H1 (cell line): ENCODE measurements at regions not wholly inside any gene's neighbourhood (a gene's known extent, or its start where the extent isn't known, plus 50 kb on each side); places are given as distances from the start of the nearest gene placed in this dataset.

Experiments used
- CTCF ChIA-PET: fragments of 300-600 bp; sonication (Branson Sonifier 250); formaldehyde crosslinking; loops from one replicate; lab custom pipeline; 2021; ENCODE audit not compliant: partially characterized antibody; lab: Charles Lee
- POLR2A ChIA-PET: fragments of 300-600 bp; sonication (Branson Sonifier 250); formaldehyde crosslinking; loops from one replicate; lab custom pipeline; 2021; ENCODE audit warnings: inconsistent platforms; ENCODE audit not compliant: partially characterized antibody; lab: Charles Lee
- DNase-seq, 2 experiments: peaks; one replicate each; pipeline versions ENCODE4 v3.0.0 to v3.0.0-alpha.2; 2010 to 2022; ENCODE audit warnings: low spot score in 2 of 2, low read depth in 1 of 2, mixed read lengths in 1 of 2
- FAIRE-seq: peaks from 2 replicates; lab custom pipeline; 2011; peaks lifted over from hg19 to GRCh38; lab: Jason Lieb, UNC
- H2AFZ ChIP-seq: 2 replicates; pipeline ENCODE4 v1.8.1; 2012; ENCODE audit warnings: low read length, inconsistent platforms
- H2AK5ac ChIP-seq: 2 replicates; pipeline ENCODE4 v1.6.1; 2013; ENCODE audit warnings: low read depth, low read length
- H2BK120ac ChIP-seq: replicated peaks from 2 replicates; pipeline ENCODE3; 2013; ENCODE audit warnings: low read depth, low read length, inconsistent platforms
- H2BK12ac ChIP-seq: 2 replicates; pipeline ENCODE4 v1.6.1; 2013; ENCODE audit warnings: low read depth, low read length
- H2BK15ac ChIP-seq: 2 replicates; pipeline ENCODE4 v1.6.1; 2013; ENCODE audit warnings: low read length
- H2BK20ac ChIP-seq: 2 replicates; pipeline ENCODE4 v1.6.1; 2013; ENCODE audit warnings: low read length
- H2BK5ac ChIP-seq: 2 replicates; pipeline ENCODE4 v1.6.1; 2013; ENCODE audit warnings: low read depth, low read length
- H3K14ac ChIP-seq: 2 replicates; pipeline ENCODE4 v1.6.1; 2013; ENCODE audit warnings: inconsistent platforms; ENCODE audit not compliant: insufficient read length
- H3K18ac ChIP-seq: 2 replicates; pipeline ENCODE4 v1.6.1; 2013; ENCODE audit warnings: low read length; ENCODE audit errors: extremely low read depth
- H3K23ac ChIP-seq: 2 replicates; pipeline ENCODE4 v1.6.1; 2013; ENCODE audit warnings: inconsistent platforms; ENCODE audit not compliant: insufficient read length
- H3K23me2 ChIP-seq: 2 replicates; pipeline ENCODE4 v1.6.1; 2013; ENCODE audit warnings: low read depth, low read length
- H3K27ac ChIP-seq: 2 replicates; pipeline ENCODE4 v1.6.1; 2011; ENCODE audit warnings: low read depth, low read length, inconsistent platforms
- H3K27me3 ChIP-seq, 4 experiments: replicated peaks in 1 of 4; 1 replicate in 1 of 4; 2 replicates in 3 of 4; pipeline versions ENCODE4 v1.6.1 to v1.8.1; 2011 to 2013; ENCODE audit warnings: low read length in 3 of 4, mild to moderate bottlenecking in 3 of 4, inconsistent platforms in 2 of 4, mixed read lengths in 2 of 4, moderate library complexity in 1 of 4; ENCODE audit not compliant: control insufficient read depth in 3 of 4, insufficient read depth in 3 of 4; ENCODE audit errors: extremely low read depth in 1 of 4
- H3K36me3 ChIP-seq, 4 experiments: 2 replicates each; pipeline versions ENCODE4 v1.6.1 to v1.8.1; 2011 to 2013; ENCODE audit warnings: mild to moderate bottlenecking in 4 of 4, low read length in 3 of 4, moderate library complexity in 2 of 4, control low read depth in 1 of 4, inconsistent platforms in 1 of 4; ENCODE audit not compliant: insufficient read depth in 4 of 4, control insufficient read depth in 2 of 4
- H3K4ac ChIP-seq: replicated peaks from 2 replicates; pipeline ENCODE3; 2013; ENCODE audit warnings: low read length, low read depth, mixed read lengths, inconsistent platforms; ENCODE audit not compliant: insufficient read length
- H3K4me1 ChIP-seq, 4 experiments: replicated peaks in 1 of 4; 1 replicate in 1 of 4; 2 replicates in 3 of 4; pipeline versions ENCODE4 v1.6.1 to v1.8.1; 2011 to 2013; ENCODE audit warnings: low read length in 3 of 4, inconsistent platforms in 2 of 4, mixed read lengths in 1 of 4; ENCODE audit not compliant: insufficient read depth in 4 of 4, control insufficient read depth in 3 of 4
- H3K4me2 ChIP-seq, 2 experiments: 2 replicates each; pipeline versions ENCODE4 v1.6.1 to v1.8.1; 2011 to 2013; ENCODE audit warnings: low read depth in 2 of 2, low read length in 2 of 2, control low read depth in 1 of 2, inconsistent platforms in 1 of 2, mild to moderate bottlenecking in 1 of 2; ENCODE audit not compliant: insufficient read depth in 1 of 2
- H3K4me3 ChIP-seq, 4 experiments: fragments of 200-600, 300-600 bp in 1 of 4; sonication (generic), shearing (Covaris generic), sonication (Bioruptor Twin) in 1 of 4; 2 replicates each; pipeline versions ENCODE4 v1.5.1 to v1.8.1; 2011 to 2016; ENCODE audit warnings: low read length in 4 of 4, low read depth in 3 of 4, control low read depth in 2 of 4, inconsistent platforms in 2 of 4, mild to moderate bottlenecking in 2 of 4, mixed read lengths in 1 of 4, moderate library complexity in 1 of 4; ENCODE audit not compliant: insufficient read depth in 2 of 4; ENCODE audit errors: extremely low read depth in 1 of 4
- H3K56ac ChIP-seq: replicated peaks from 2 replicates; pipeline ENCODE3; 2013; ENCODE audit warnings: low read depth, mild to moderate bottlenecking, mixed read lengths, low read length, inconsistent platforms; ENCODE audit not compliant: insufficient read length
- H3K79me1 ChIP-seq: 2 replicates; pipeline ENCODE4 v1.6.1; 2013; ENCODE audit warnings: low read depth, low read length, control low read depth
- H3K79me2 ChIP-seq, 2 experiments: 2 replicates each; pipeline versions ENCODE4 v1.6.1 to v1.8.1; 2012 to 2013; ENCODE audit warnings: low read length in 2 of 2, mild to moderate bottlenecking in 2 of 2, inconsistent platforms in 1 of 2; ENCODE audit not compliant: insufficient read depth in 2 of 2, control insufficient read depth in 1 of 2
- H3K9ac ChIP-seq, 4 experiments: replicated peaks in 1 of 4; 1 replicate in 1 of 4; 2 replicates in 3 of 4; pipeline versions ENCODE4 v1.6.1 to v1.8.1; 2011 to 2013; ENCODE audit warnings: low read depth in 3 of 4, low read length in 3 of 4, control low read depth in 2 of 4, mild to moderate bottlenecking in 2 of 4, moderate library complexity in 2 of 4, inconsistent platforms in 1 of 4; ENCODE audit errors: extremely low read depth in 1 of 4
- H3K9me3 ChIP-seq, 2 experiments: 2 replicates each; pipeline versions ENCODE4 v1.6.1 to v1.8.1; 2012 to 2013; ENCODE audit warnings: mild to moderate bottlenecking in 2 of 2, moderate library complexity in 2 of 2, control low read depth in 1 of 2, inconsistent platforms in 1 of 2, low read depth in 1 of 2, low read length in 1 of 2, mixed read lengths in 1 of 2; ENCODE audit not compliant: insufficient read depth in 2 of 2
- H4K20me1 ChIP-seq, 2 experiments: replicated peaks in 1 of 2; 2 replicates each; pipeline versions ENCODE3 to v1.8.1; 2011 to 2013; ENCODE audit warnings: inconsistent platforms in 2 of 2, low read length in 2 of 2, mild to moderate bottlenecking in 1 of 2; ENCODE audit not compliant: insufficient read depth in 2 of 2, control insufficient read depth in 1 of 2
- H4K5ac ChIP-seq: 2 replicates; pipeline ENCODE4 v1.6.1; 2013; ENCODE audit warnings: low read length, low read depth, mixed read lengths, inconsistent platforms; ENCODE audit not compliant: insufficient read length
- H4K8ac ChIP-seq: 2 replicates; pipeline ENCODE4 v1.8.0; 2013; ENCODE audit warnings: mild to moderate bottlenecking, moderate library complexity, low read length, inconsistent platforms; ENCODE audit not compliant: insufficient read depth; ENCODE audit errors: extremely low read depth
- H4K91ac ChIP-seq: replicated peaks from 2 replicates; pipeline ENCODE3; 2013; ENCODE audit warnings: low read length, mixed read lengths, inconsistent platforms; ENCODE audit not compliant: insufficient read length
- CEBPB ChIP-seq: IDR thresholded peaks from 2 replicates; pipeline ENCODE4 v1.6.1; 2012; ENCODE audit warnings: low read depth, low read length
- CHD2 ChIP-seq: IDR thresholded peaks from 2 replicates; pipeline ENCODE4 v1.6.1; 2012; ENCODE audit warnings: low read length, improper control_type of control experiment
- FOSL1 ChIP-seq: IDR thresholded peaks from 2 replicates; pipeline ENCODE4 v1.6.1; 2011; ENCODE audit warnings: mild to moderate bottlenecking, low read depth, low read length, moderate library complexity; ENCODE audit not compliant: insufficient read depth
- POU5F1 ChIP-seq: IDR thresholded peaks from 2 replicates; pipeline ENCODE4 v1.6.1; 2011; ENCODE audit warnings: low read depth, mild to moderate bottlenecking, low read length, moderate library complexity
- SP1 ChIP-seq: IDR thresholded peaks from 2 replicates; pipeline ENCODE4 v1.6.1; 2011; ENCODE audit warnings: low read depth, low read length
- YY1 ChIP-seq: IDR thresholded peaks from 2 replicates; pipeline ENCODE4 v1.6.1; 2011; ENCODE audit warnings: low read depth, mild to moderate bottlenecking, low read length
- WGBS, 2 experiments: shearing (Covaris generic) in 1 of 2; methylation state at CpG; one replicate each; pipeline versions ENCODE4 v1.1.6 to v1.1.7; 2013 to 2015; ENCODE audit warnings: low lambda C conversion rate in 2 of 2, mixed read lengths in 2 of 2, inconsistent platforms in 1 of 2, low coverage in 1 of 2, missing lambda C conversion rate in 1 of 2; ENCODE audit not compliant: insufficient replicate concordance in 2 of 2, insufficient coverage in 1 of 2, insufficient read length in 1 of 2; ENCODE audit errors: extremely low coverage in 1 of 2, missing lambda C conversion rate in 1 of 2; 5-methylcytosine and 5-hydroxymethylcytosine counted together

GRCh38 chr2:205850132-205850531 is 167.8 kb downstream of the NRP2 start:
- Histone ChIP-seq H4K20me1 (no peaks in the 10 kb centered on the region), H3K9ac (no peak overlapping the region), H2BK20ac (no peak overlapping the region), H3K79me1 (no peaks in the 10 kb centered on the region), H3K23me2 (no peaks in the 10 kb centered on the region), H4K91ac (no peak overlapping the region), H2AK5ac (no peak overlapping the region), H3K56ac (no peak overlapping the region), H4K8ac (no peak overlapping the region), H4K5ac (no peak overlapping the region), H2AFZ (no peak overlapping the region), H3K9me3 (no peaks in the 10 kb centered on the region), H3K18ac (no peak overlapping the region), H3K27me3 (no peaks in the 10 kb centered on the region), H2BK5ac (no peak overlapping the region), H3K23ac (no peak overlapping the region), H2BK120ac (no peak overlapping the region), H3K14ac (no peak overlapping the region), H2BK12ac (no peak overlapping the region), H3K4ac (no peak overlapping the region), H3K27ac (no peak overlapping the region), H3K4me1 (peaks cover 0 to 5% (median under 1%) of the 10 kb centered on the region in 4 experiments; a peak in 1 of 7 replicates), H3K36me3 (no peaks in the 10 kb centered on the region), H3K4me3 (no peak overlapping the region), H2BK15ac (no peak overlapping the region), H3K4me2 (no peak overlapping the region), H3K79me2 (no peaks in the 10 kb centered on the region)
- DNase-seq, result no peak
- ChIA-PET POLR2A (interaction anchor here (0.8 to 1.4 kb wide), 2 partner anchors 17 to 218 kb away, joined by 3 read pairs; no protein-coding TSS in a partner anchor), CTCF (interaction anchor here (1.6 kb wide), 1 partner anchor 1826 kb away, joined by 3 read pairs; no protein-coding TSS in a partner anchor)
- TF ChIP-seq YY1, result no peak
- no peak for TF ChIP-seq CEBPB
- TF ChIP-seq FOSL1, result no peak
- no peak for TF ChIP-seq SP1
- TF ChIP-seq CHD2, result no peak
- no peak for TF ChIP-seq POU5F1
- 92% methylated on average over 5 of the region's 5 CpGs; no CpG with 5 or more reads in 1 of the 2 experiments for WGBS, 2 experiments
- no peak for FAIRE-seq
